ENCODE measurements at regions not wholly inside any gene's neighbourhood (a gene's known extent, or its start where the extent isn't known, plus 50 kb on each side); places are given as distances from the start of the nearest gene placed in this dataset.

GRCh38 chr16:9170470-9170869, 79.0 kb downstream of the HAPSTR1 start:
- no peak for TF ChIP-seq CTCF (IDR thresholded peaks at IDR 0.05; ENCODE audit: low read depth, low read length)
- DNase-seq (ENCODE audit: extremely low read depth, low read depth): no peak

- no peak for DNase-seq (ENCODE audit: extremely low read depth, low read depth)
- no peak for TF ChIP-seq CTCF (IDR thresholded peaks at IDR 0.05; ENCODE audit: low read depth, low read length)
Observed at GRCh38 chr16:9176547-9177418, 85.3 kb downstream of the HAPSTR1 start.

- no peak for TF ChIP-seq CTCF (IDR thresholded peaks at IDR 0.05; ENCODE audit: low read depth, low read length)
Observed at GRCh38 chr16:9177861-9178260, 86.4 kb downstream of the HAPSTR1 start.

GRCh38 chr16:9183682-9184353, 92.4 kb downstream of the HAPSTR1 start:
- no peak for TF ChIP-seq CTCF (IDR thresholded peaks at IDR 0.05; ENCODE audit: low read depth, low read length)

More at GRCh38 chr16:9177861-9178260, 86.4 kb downstream of the HAPSTR1 start:
- DNase-seq (ENCODE audit: extremely low read depth, low read depth): no peak

GRCh38 chr16:9184354-9184690, 92.9 kb downstream of the HAPSTR1 start:
- TF ChIP-seq CTCF (IDR thresholded peaks at IDR 0.05; ENCODE audit: low read depth, low read length): no peak
- no peak for DNase-seq (ENCODE audit: extremely low read depth, low read depth)

More at GRCh38 chr16:9183682-9184353, 92.4 kb downstream of the HAPSTR1 start:
- no peak for DNase-seq (ENCODE audit: extremely low read depth, low read depth)

- TF ChIP-seq CTCF (IDR thresholded peaks at IDR 0.05; ENCODE audit: low read depth, low read length): no peak
- DNase-seq (ENCODE audit: extremely low read depth, low read depth): no peak
Observed at GRCh38 chr16:9185381-9185780, 93.9 kb downstream of the HAPSTR1 start.

- no peak for TF ChIP-seq CTCF (IDR thresholded peaks at IDR 0.05; ENCODE audit: low read depth, low read length)
- no peak for DNase-seq (ENCODE audit: extremely low read depth, low read depth)
Observed at GRCh38 chr16:9186061-9186460, 94.6 kb downstream of the HAPSTR1 start.
